BJ (cell line): ENCODE measurements at regions not wholly inside any gene's neighbourhood (a gene's known extent, or its start where the extent isn't known, plus 50 kb on each side); places are given as distances from the start of the nearest gene placed in this dataset.
"Not testable (repeated sequence)": the region's sequence is repeated elsewhere in the genome, so short reads cannot be mapped to it uniquely, and the experiment has no call there.

ENCODE experiments used
- CTCF ChIA-PET: fragments of 350-600 bp; formaldehyde crosslinking; extraction: SDS; loops from one replicate; lab custom pipeline; 2021; ENCODE audit warnings: antibody characterized with exemption, inconsistent platforms; lab: Yijun Ruan, JAX
- POLR2A ChIA-PET: fragments of 300-600 bp; sonication (Branson Sonifier 250); formaldehyde crosslinking; extraction: SDS; loops from one replicate; lab custom pipeline; 2021; ENCODE audit warnings: antibody characterized with exemption; lab: Charles Lee
- DNase-seq: peaks from one replicate; pipeline ENCODE4 v3.0.0-alpha.2; 2011; ENCODE audit warnings: low read depth
- H3K27me3 ChIP-seq: 2 replicates; pipeline ENCODE4 v1.6.0; 2011; ENCODE audit warnings: low read length; ENCODE audit not compliant: control insufficient read depth, insufficient read depth
- H3K36me3 ChIP-seq: 2 replicates; pipeline ENCODE4 v1.5.1; 2011; ENCODE audit warnings: low read length; ENCODE audit not compliant: control insufficient read depth, insufficient read depth
- H3K4me3 ChIP-seq: 2 replicates; pipeline ENCODE4 v1.5.1; 2011; ENCODE audit warnings: low read depth, mild to moderate bottlenecking, control low read depth, low read length
- CTCF ChIP-seq: IDR thresholded peaks from 2 replicates; pipeline ENCODE4 v1.5.1; 2011; ENCODE audit warnings: low read depth, mild to moderate bottlenecking, control low read depth, inconsistent platforms, low read length, moderate library complexity; ENCODE audit not compliant: insufficient read depth

- no peak for DNase-seq
- no peak overlapping the region for H3K4me3 ChIP-seq
- ChIA-PET POLR2A (no interaction called here), CTCF (interaction anchor here (1.2 kb wide), 1 partner anchor 28 kb away, joined by 4 read pairs; no protein-coding TSS in a partner anchor)
- H3K27me3 ChIP-seq, result no peaks in the 10 kb centered on the region
- no peak for TF ChIP-seq CTCF
- no peaks in the 10 kb centered on the region for H3K36me3 ChIP-seq
Measured at GRCh38 chr3:31203960-31204795, 309.7 kb upstream of the GADL1 start.

- H3K36me3 ChIP-seq, H3K27me3 ChIP-seq, DNase-seq, CTCF ChIA-PET, H3K4me3 ChIP-seq, POLR2A ChIA-PET: not testable (repeated sequence)
Measured at GRCh38 chr3:31204796-31205056, 310.3 kb upstream of the GADL1 start.

GRCh38 chr3:31210068-31210645 is 315.7 kb upstream of the GADL1 start:
- POLR2A ChIA-PET, result no interaction called here
- no peak for TF ChIP-seq CTCF
- CTCF ChIA-PET, result no interaction called here

GRCh38 chr3:31213869-31214486 is 318.7 kb upstream of the STT3B start:
- H3K36me3 ChIP-seq, result no peaks in the 10 kb centered on the region
- no peak for DNase-seq
- no peak overlapping the region for H3K4me3 ChIP-seq
- POLR2A ChIA-PET, result no interaction called here
- no peak for TF ChIP-seq CTCF
- H3K27me3 ChIP-seq, result no peaks in the 10 kb centered on the region
- CTCF ChIA-PET, result interaction anchor here (0.6 to 0.8 kb wide), 2 partner anchors 185 to 317 kb away, joined by 3 read pairs; no protein-coding TSS in a partner anchor

More at GRCh38 chr3:31210068-31210645, 315.7 kb upstream of the GADL1 start:
- Histone ChIP-seq H3K4me3 (no peak overlapping the region), H3K36me3 (no peaks in the 10 kb centered on the region), H3K27me3 (no peaks in the 10 kb centered on the region)
- no peak for DNase-seq

- DNase-seq, result no peak
- Histone ChIP-seq H3K27me3 (no peaks in the 10 kb centered on the region), H3K4me3 (no peak overlapping the region), H3K36me3 (no peaks in the 10 kb centered on the region)
- POLR2A ChIA-PET, result no interaction called here
- CTCF ChIA-PET, result no interaction called here
- TF ChIP-seq CTCF, result no peak
Measured at GRCh38 chr3:31218082-31218481, 314.6 kb upstream of the STT3B start.
